IPS-18c (cell line): ENCODE measurements at regions not wholly inside any gene's neighbourhood (a gene's known extent, or its start where the extent isn't known, plus 50 kb on each side); places are given as distances from the start of the nearest gene placed in this dataset.

ENCODE experiments used
- H3K4me3 ChIP-seq: 2 replicates; pipeline ENCODE4 v1.7.0; 2013; ENCODE audit warnings: low read depth, mild to moderate bottlenecking, low read length, moderate library complexity; ENCODE audit not compliant: insufficient read depth
- H3K9me3 ChIP-seq: one replicate; pipeline ENCODE4 v1.6.1; 2013; ENCODE audit warnings: mild to moderate bottlenecking, low read length, moderate library complexity; ENCODE audit not compliant: control insufficient read depth, insufficient read depth

GRCh38 chr11:116698080-116698479, 74.7 kb downstream of the BUD13 start:
- no peaks in the 10 kb centered on the region for H3K9me3 ChIP-seq
- H3K4me3 ChIP-seq = no peak overlapping the region

- H3K4me3 ChIP-seq = no peak overlapping the region
- no peaks in the 10 kb centered on the region for H3K9me3 ChIP-seq
Observed at GRCh38 chr11:116697639-116698038, 75.1 kb downstream of the BUD13 start.

GRCh38 chr11:116697011-116697410, 75.8 kb downstream of the BUD13 start:
- Histone ChIP-seq H3K9me3 (no peaks in the 10 kb centered on the region), H3K4me3 (no peak overlapping the region)

GRCh38 chr11:116696381-116696941, 76.3 kb downstream of the BUD13 start:
- Histone ChIP-seq H3K4me3 (no peak overlapping the region), H3K9me3 (no peaks in the 10 kb centered on the region)

GRCh38 chr11:116695657-116696254, 77.0 kb downstream of the BUD13 start:
- no peaks in the 10 kb centered on the region for H3K9me3 ChIP-seq

GRCh38 chr11:116694815-116695590, 77.8 kb downstream of the BUD13 start:
- Histone ChIP-seq H3K9me3 (no peaks in the 10 kb centered on the region), H3K4me3 (no peak overlapping the region)

More at GRCh38 chr11:116695657-116696254, 77.0 kb downstream of the BUD13 start:
- no peak overlapping the region for H3K4me3 ChIP-seq

GRCh38 chr11:116694349-116694725, 78.5 kb downstream of the BUD13 start:
- no peaks in the 10 kb centered on the region for H3K9me3 ChIP-seq
- H3K4me3 ChIP-seq = no peak overlapping the region

GRCh38 chr11:116693593-116694348, 79.0 kb downstream of the BUD13 start:
- Histone ChIP-seq H3K9me3 (no peaks in the 10 kb centered on the region), H3K4me3 (no peak overlapping the region)

- H3K4me3 ChIP-seq = no peak overlapping the region
- H3K9me3 ChIP-seq = no peaks in the 10 kb centered on the region
Observed at GRCh38 chr11:116693102-116693570, 79.7 kb downstream of the BUD13 start.

- no peaks in the 10 kb centered on the region for H3K9me3 ChIP-seq
- no peak overlapping the region for H3K4me3 ChIP-seq
Observed at GRCh38 chr11:116692318-116693101, 80.3 kb downstream of the BUD13 start.

GRCh38 chr11:116691771-116692177, 81.0 kb downstream of the BUD13 start:
- no peaks in the 10 kb centered on the region for H3K9me3 ChIP-seq

GRCh38 chr11:116690611-116691010, 82.2 kb downstream of the BUD13 start:
- no peak overlapping the region for H3K4me3 ChIP-seq
- H3K9me3 ChIP-seq = no peaks in the 10 kb centered on the region

More at GRCh38 chr11:116691771-116692177, 81.0 kb downstream of the BUD13 start:
- H3K4me3 ChIP-seq = no peak overlapping the region

GRCh38 chr11:116689413-116690127, 83.2 kb downstream of the BUD13 start:
- H3K4me3 ChIP-seq = no peak overlapping the region
- H3K9me3 ChIP-seq = no peaks in the 10 kb centered on the region

GRCh38 chr11:116688202-116688540, 84.6 kb downstream of the BUD13 start:
- H3K9me3 ChIP-seq = no peaks in the 10 kb centered on the region
- H3K4me3 ChIP-seq = no peak overlapping the region

- H3K4me3 ChIP-seq = no peak overlapping the region; the same call in 1 of the 2 replicates
- no peaks in the 10 kb centered on the region for H3K9me3 ChIP-seq
Observed at GRCh38 chr11:116687458-116688201, 85.2 kb downstream of the BUD13 start.

- H3K4me3 ChIP-seq = no peak overlapping the region
Observed at GRCh38 chr11:116686866-116687265, 85.9 kb downstream of the BUD13 start.

More at GRCh38 chr11:116686866-116687265, 85.9 kb downstream of the BUD13 start:
- H3K9me3 ChIP-seq = no peaks in the 10 kb centered on the region
